ENCODE measurements at regions not wholly inside any gene's neighbourhood (a gene's known extent, or its start where the extent isn't known, plus 50 kb on each side); places are given as distances from the start of the nearest gene placed in this dataset.

- Histone ChIP-seq H3K27me3 (ENCODE audit: low read depth) (no peaks in the 10 kb centered on the region), H3K27ac (replicated peaks) (no peak overlapping the region), H3K9me3 (replicated peaks) (no peaks in the 10 kb centered on the region), H3K4me3 (no peak overlapping the region), H3K4me1 (peaks cover 43% of the 10 kb centered on the region), H3K36me3 (no peaks in the 10 kb centered on the region)
- intact Hi-C loops (cut with micrococcal nuclease): no loop called here
- TF ChIP-seq, protein P1, sequence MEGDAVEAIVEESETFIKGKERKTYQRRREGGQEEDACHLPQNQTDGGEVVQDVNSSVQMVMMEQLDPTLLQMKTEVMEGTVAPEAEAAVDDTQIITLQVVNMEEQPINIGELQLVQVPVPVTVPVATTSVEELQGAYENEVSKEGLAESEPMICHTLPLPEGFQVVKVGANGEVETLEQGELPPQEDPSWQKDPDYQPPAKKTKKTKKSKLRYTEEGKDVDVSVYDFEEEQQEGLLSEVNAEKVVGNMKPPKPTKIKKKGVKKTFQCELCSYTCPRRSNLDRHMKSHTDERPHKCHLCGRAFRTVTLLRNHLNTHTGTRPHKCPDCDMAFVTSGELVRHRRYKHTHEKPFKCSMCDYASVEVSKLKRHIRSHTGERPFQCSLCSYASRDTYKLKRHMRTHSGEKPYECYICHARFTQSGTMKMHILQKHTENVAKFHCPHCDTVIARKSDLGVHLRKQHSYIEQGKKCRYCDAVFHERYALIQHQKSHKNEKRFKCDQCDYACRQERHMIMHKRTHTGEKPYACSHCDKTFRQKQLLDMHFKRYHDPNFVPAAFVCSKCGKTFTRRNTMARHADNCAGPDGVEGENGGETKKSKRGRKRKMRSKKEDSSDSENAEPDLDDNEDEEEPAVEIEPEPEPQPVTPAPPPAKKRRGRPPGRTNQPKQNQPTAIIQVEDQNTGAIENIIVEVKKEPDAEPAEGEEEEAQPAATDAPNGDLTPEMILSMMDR (IDR thresholded peaks at IDR 0.05; ENCODE audit: borderline replicate concordance): no peak
- DNase-seq: no peak
These were observed 131.6 kb downstream of the NAV1 start for GRCh38 chr1:201670517-201670916.

DNA sequence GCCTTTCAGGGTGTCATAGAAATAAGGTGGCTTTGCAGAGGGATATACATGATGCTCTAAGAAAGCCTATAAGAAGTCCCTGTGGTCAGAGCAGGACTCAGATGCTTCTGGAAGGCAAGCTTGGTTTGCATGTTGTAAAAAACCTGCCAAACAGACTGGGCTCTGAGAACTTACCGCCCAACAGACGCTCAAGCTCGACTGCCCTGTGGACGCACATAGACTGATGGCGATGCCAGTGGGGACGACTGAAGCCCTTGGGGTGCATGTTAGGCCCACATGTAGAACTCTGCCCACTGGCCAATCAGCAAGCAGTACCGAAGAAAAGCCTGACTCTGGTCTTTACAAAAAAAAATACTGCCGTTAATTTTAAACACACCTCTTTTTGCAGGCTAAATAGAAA lies 133.8 kb downstream of the NAV1 start:
- intact Hi-C loops (cut with micrococcal nuclease): no loop called here
- Histone ChIP-seq H3K27me3 (ENCODE audit: low read depth) (no peaks in the 10 kb centered on the region), H3K36me3 (no peaks in the 10 kb centered on the region), H3K4me1 (peaks cover 53% of the 10 kb centered on the region), H3K4me3 (no peak overlapping the region), H3K9me3 (replicated peaks) (no peaks in the 10 kb centered on the region), H3K27ac (replicated peaks) (no peak overlapping the region)
- TF ChIP-seq, protein P1 (IDR thresholded peaks at IDR 0.05; ENCODE audit: borderline replicate concordance): no peak
- DNase-seq: no peak

GRCh38 chr1:201673093-201673492 lies 134.2 kb downstream of the NAV1 start:
- intact Hi-C loops (cut with micrococcal nuclease): no loop called here
- no peak overlapping the region for H3K27ac ChIP-seq (replicated peaks)

DNA sequence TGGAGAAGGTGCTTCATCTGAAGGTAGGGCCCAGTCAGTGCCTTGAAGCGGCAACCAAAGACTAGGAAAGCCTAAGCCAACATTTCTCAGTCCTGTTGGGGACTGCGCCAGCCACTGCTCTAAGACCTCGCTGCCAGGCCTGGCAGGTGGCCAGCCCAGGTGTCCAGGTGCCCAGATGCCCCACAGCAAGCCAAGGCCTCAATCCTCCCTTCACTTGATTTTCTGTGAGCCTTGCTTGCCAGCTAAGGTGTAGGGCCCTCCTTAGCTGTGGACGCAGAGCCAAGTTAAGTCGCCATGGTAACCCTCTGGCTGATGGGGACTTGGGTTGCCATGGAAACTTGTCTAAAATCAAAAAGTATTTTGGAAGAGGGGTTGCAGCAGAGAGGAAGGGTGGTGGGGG lies 135.0 kb downstream of the NAV1 start:
- DNase-seq: no peak
- H3K27ac ChIP-seq (replicated peaks): no peak overlapping the region

More at GRCh38 chr1:201673093-201673492, 134.2 kb downstream of the NAV1 start:
- H3K36me3 ChIP-seq: no peaks in the 10 kb centered on the region
- TF ChIP-seq, protein P1 (IDR thresholded peaks at IDR 0.05; ENCODE audit: borderline replicate concordance): no peak
- DNase-seq: no peak
- no peaks in the 10 kb centered on the region for H3K27me3 ChIP-seq (ENCODE audit: low read depth)
- no peaks in the 10 kb centered on the region for H3K9me3 ChIP-seq (replicated peaks)
- H3K4me1 ChIP-seq: peaks cover 57% of the 10 kb centered on the region
- no peak overlapping the region for H3K4me3 ChIP-seq

GRCh38 chr1:201675143-201675542 lies 136.2 kb downstream of the NAV1 start:
- TF ChIP-seq, protein P1 (IDR thresholded peaks at IDR 0.05; ENCODE audit: borderline replicate concordance): no peak
- no peaks in the 10 kb centered on the region for H3K9me3 ChIP-seq (replicated peaks)
- intact Hi-C loops (cut with micrococcal nuclease): no loop called here
- peaks cover 69% of the 10 kb centered on the region for H3K4me1 ChIP-seq
- H3K4me3 ChIP-seq: no peak overlapping the region
- peak; percentile 67 for DNase-seq
- no peaks in the 10 kb centered on the region for H3K27me3 ChIP-seq (ENCODE audit: low read depth)
- peak overlapping the region; percentile 45 for H3K27ac ChIP-seq (replicated peaks)
- no peaks in the 10 kb centered on the region for H3K36me3 ChIP-seq

More for the DNA sequence above, 135.0 kb downstream of the NAV1 start:
- no peaks in the 10 kb centered on the region for H3K9me3 ChIP-seq (replicated peaks)
- TF ChIP-seq, protein P1 (IDR thresholded peaks at IDR 0.05; ENCODE audit: borderline replicate concordance): no peak
- no peaks in the 10 kb centered on the region for H3K36me3 ChIP-seq
- H3K27me3 ChIP-seq (ENCODE audit: low read depth): no peaks in the 10 kb centered on the region
- H3K4me3 ChIP-seq: no peak overlapping the region
- peaks cover 66% of the 10 kb centered on the region for H3K4me1 ChIP-seq
- intact Hi-C loops (cut with micrococcal nuclease): no loop called here

GRCh38 chr1:201676197-201676596 lies 137.3 kb downstream of the NAV1 start:
- Histone ChIP-seq H3K27me3 (ENCODE audit: low read depth) (no peaks in the 10 kb centered on the region), H3K36me3 (no peaks in the 10 kb centered on the region), H3K27ac (replicated peaks) (peak overlapping the region; percentile 58), H3K4me1 (peaks cover 72% of the 10 kb centered on the region), H3K4me3 (no peak overlapping the region), H3K9me3 (replicated peaks) (no peaks in the 10 kb centered on the region)
- TF ChIP-seq, protein P1 (IDR thresholded peaks at IDR 0.05; ENCODE audit: borderline replicate concordance): no peak
- no peak for DNase-seq
- intact Hi-C loops (cut with micrococcal nuclease): no loop called here

Data from left ventricle myocardium inferior (tissue), 1 donor.